Parathyroid adenoma (tissue), 2 donors: ENCODE measurements at regions not wholly inside any gene's neighbourhood (a gene's known extent, or its start where the extent isn't known, plus 50 kb on each side); places are given as distances from the start of the nearest gene placed in this dataset.

Experiments
- H2AFZ ChIP-seq: fragments of 300-600 bp; sonication (generic); one replicate; pipeline ENCODE4 v1.7.0; 2017; ENCODE audit warnings: antibody characterized with exemption, mild to moderate bottlenecking
- H3K27ac ChIP-seq: fragments of 300-600 bp; sonication (generic); one replicate; pipeline ENCODE4 v1.7.0; 2017
- H3K27me3 ChIP-seq: fragments of 300-600 bp; sonication (generic); one replicate; pipeline ENCODE4 v1.7.0; 2017; ENCODE audit warnings: low read length; ENCODE audit not compliant: control insufficient read depth, insufficient read depth
- H3K36me3 ChIP-seq: fragments of 300-600 bp; sonication (generic); one replicate; pipeline ENCODE4 v1.7.0; 2017; ENCODE audit warnings: low read length; ENCODE audit not compliant: control insufficient read depth, insufficient read depth
- H3K4me1 ChIP-seq: fragments of 300-600 bp; sonication (generic); one replicate; pipeline ENCODE4 v1.7.0; 2017; ENCODE audit warnings: control low read depth
- H3K4me2 ChIP-seq: fragments of 300-600 bp; sonication (generic); one replicate; pipeline ENCODE4 v1.7.0; 2017; ENCODE audit warnings: low read length
- H3K4me3 ChIP-seq: fragments of 300-600 bp; sonication (generic); one replicate; pipeline ENCODE4 v1.7.0; 2017; ENCODE audit warnings: low read depth, low read length
- H3K79me2 ChIP-seq: fragments of 300-600 bp; sonication (generic); one replicate; pipeline ENCODE4 v1.7.0; 2017; ENCODE audit warnings: control low read depth
- H3K9ac ChIP-seq: fragments of 300-600 bp; sonication (generic); one replicate; pipeline ENCODE4 v1.7.0; 2017; ENCODE audit warnings: mild to moderate bottlenecking
- H3K9me3 ChIP-seq: fragments of 300-600 bp; sonication (generic); one replicate; pipeline ENCODE4 v1.7.0; 2017; ENCODE audit warnings: low read length; ENCODE audit not compliant: control insufficient read depth
- TF ChIP-seq, protein P1 (sequence below): fragments of 300-600 bp; sonication (generic); IDR thresholded peaks from one replicate; pipeline ENCODE4 v1.7.0; 2017; ENCODE audit warnings: antibody characterized with exemption, mild to moderate bottlenecking
- donor health status: primary hyperparathyroidism.

- Histone ChIP-seq H3K4me1 (no peaks in the 10 kb centered on the region), H3K9me3 (no peaks in the 10 kb centered on the region), H3K36me3 (no peaks in the 10 kb centered on the region), H3K27me3 (no peaks in the 10 kb centered on the region), H3K79me2 (no peaks in the 10 kb centered on the region), H3K4me2 (no peak overlapping the region), H3K9ac (no peak overlapping the region), H3K27ac (no peak overlapping the region), H2AFZ (no peak overlapping the region), H3K4me3 (no peak overlapping the region)
- TF ChIP-seq, protein P1, sequence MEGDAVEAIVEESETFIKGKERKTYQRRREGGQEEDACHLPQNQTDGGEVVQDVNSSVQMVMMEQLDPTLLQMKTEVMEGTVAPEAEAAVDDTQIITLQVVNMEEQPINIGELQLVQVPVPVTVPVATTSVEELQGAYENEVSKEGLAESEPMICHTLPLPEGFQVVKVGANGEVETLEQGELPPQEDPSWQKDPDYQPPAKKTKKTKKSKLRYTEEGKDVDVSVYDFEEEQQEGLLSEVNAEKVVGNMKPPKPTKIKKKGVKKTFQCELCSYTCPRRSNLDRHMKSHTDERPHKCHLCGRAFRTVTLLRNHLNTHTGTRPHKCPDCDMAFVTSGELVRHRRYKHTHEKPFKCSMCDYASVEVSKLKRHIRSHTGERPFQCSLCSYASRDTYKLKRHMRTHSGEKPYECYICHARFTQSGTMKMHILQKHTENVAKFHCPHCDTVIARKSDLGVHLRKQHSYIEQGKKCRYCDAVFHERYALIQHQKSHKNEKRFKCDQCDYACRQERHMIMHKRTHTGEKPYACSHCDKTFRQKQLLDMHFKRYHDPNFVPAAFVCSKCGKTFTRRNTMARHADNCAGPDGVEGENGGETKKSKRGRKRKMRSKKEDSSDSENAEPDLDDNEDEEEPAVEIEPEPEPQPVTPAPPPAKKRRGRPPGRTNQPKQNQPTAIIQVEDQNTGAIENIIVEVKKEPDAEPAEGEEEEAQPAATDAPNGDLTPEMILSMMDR: no peak
Measured at GRCh38 chr10:65798133-65798532, 1127.7 kb upstream of the LRRTM3 start.

GRCh38 chr10:65802391-65802790, 1123.4 kb upstream of the LRRTM3 start:
- H3K4me3 ChIP-seq: no peak overlapping the region
- TF ChIP-seq, protein P1: no peak
- no peaks in the 10 kb centered on the region for H3K36me3 ChIP-seq

GRCh38 chr10:65805511-65805910, 1120.3 kb upstream of the LRRTM3 start:
- H3K79me2 ChIP-seq: no peaks in the 10 kb centered on the region
- no peaks in the 10 kb centered on the region for H3K9me3 ChIP-seq
- H3K9ac ChIP-seq: no peak overlapping the region
- H3K27ac ChIP-seq: no peak overlapping the region
- no peak overlapping the region for H3K4me2 ChIP-seq
- H3K27me3 ChIP-seq: no peaks in the 10 kb centered on the region
- TF ChIP-seq, protein P1: no peak
- H3K4me3 ChIP-seq: no peak overlapping the region
- no peaks in the 10 kb centered on the region for H3K36me3 ChIP-seq
- no peak overlapping the region for H2AFZ ChIP-seq
- no peaks in the 10 kb centered on the region for H3K4me1 ChIP-seq

More at GRCh38 chr10:65802391-65802790, 1123.4 kb upstream of the LRRTM3 start:
- Histone ChIP-seq H3K27me3 (no peaks in the 10 kb centered on the region), H3K9ac (no peak overlapping the region), H3K27ac (no peak overlapping the region), H3K79me2 (no peaks in the 10 kb centered on the region), H3K4me2 (no peak overlapping the region), H3K9me3 (no peaks in the 10 kb centered on the region), H2AFZ (no peak overlapping the region), H3K4me1 (no peaks in the 10 kb centered on the region)

DNA sequence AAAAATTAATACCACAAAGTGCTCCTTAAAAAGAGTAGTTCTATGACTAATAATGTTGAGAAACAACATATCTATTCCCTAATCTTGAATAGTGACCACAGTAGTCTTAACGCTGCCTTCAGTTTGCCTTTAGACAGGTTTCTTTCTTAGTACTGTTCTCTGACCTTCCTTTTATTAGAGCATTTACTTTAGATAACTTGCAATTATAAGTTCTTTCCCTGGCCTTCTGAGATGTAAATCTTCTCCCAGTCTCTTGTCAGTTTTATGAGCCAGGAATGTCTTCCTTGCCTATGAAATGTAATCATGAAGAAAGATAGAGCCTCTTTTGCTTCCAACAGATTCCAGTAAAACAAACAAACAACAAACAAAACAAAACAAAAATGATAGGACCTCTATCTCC, 1119.8 kb upstream of the LRRTM3 start:
- Histone ChIP-seq H2AFZ (no peak overlapping the region), H3K79me2 (no peaks in the 10 kb centered on the region), H3K4me2 (no peak overlapping the region), H3K9ac (no peak overlapping the region), H3K9me3 (no peaks in the 10 kb centered on the region), H3K27me3 (no peaks in the 10 kb centered on the region), H3K4me1 (no peaks in the 10 kb centered on the region), H3K36me3 (no peaks in the 10 kb centered on the region), H3K27ac (no peak overlapping the region), H3K4me3 (no peak overlapping the region)
- TF ChIP-seq, protein P1: no peak

DNA sequence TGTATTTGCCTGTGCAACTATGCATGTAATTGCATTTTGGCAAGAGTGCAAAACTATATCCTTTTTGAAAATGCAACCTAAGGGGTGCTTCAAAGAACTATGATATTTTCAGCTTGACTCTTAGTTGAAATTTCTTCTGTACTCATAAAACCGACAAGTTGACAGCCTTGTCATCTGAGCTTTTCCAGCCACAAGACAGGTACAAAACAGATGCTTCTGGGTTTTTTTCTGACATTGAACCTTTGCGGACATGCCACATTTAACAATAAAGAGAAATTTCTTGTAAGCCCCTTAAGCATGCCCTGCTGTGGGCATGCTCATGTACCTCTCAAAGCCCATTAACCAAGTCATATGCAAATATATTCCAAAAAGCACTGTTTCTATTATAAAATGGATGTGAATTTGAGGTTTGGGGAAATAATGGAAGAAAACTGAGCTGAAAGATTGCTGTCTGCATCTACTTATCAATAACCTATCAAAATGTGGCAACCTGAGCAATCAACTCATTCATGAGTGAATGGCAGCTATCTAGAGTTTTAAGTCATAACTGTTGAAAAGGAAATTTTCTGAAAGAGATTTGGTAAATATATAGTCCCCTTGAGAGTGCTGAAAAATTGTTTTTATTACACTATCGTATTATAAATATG, 1117.0 kb upstream of the LRRTM3 start:
- Histone ChIP-seq H3K9ac (no peak overlapping the region), H3K4me3 (no peak overlapping the region), H3K27ac (no peak overlapping the region), H2AFZ (no peak overlapping the region), H3K9me3 (no peaks in the 10 kb centered on the region), H3K4me2 (no peak overlapping the region), H3K79me2 (no peaks in the 10 kb centered on the region), H3K36me3 (no peaks in the 10 kb centered on the region), H3K4me1 (no peaks in the 10 kb centered on the region), H3K27me3 (no peaks in the 10 kb centered on the region)
- TF ChIP-seq, protein P1: no peak
